ENCODE measurements at regions not wholly inside any gene's neighbourhood (a gene's known extent, or its start where the extent isn't known, plus 50 kb on each side); places are given as distances from the start of the nearest gene placed in this dataset.

- Histone ChIP-seq H3K27me3 (ENCODE audit: insufficient read depth in 3 of 3, low read length in 2 of 3) (no peaks in the 10 kb centered on the region), H3K27ac (no peak overlapping the region), H3K36me3 (ENCODE audit: insufficient read depth in 1 of 2, low read depth in 1 of 2) (no peaks in the 10 kb centered on the region), H3K4me3 (no peak overlapping the region), H3K4me1 (peaks cover 3% of the 10 kb centered on the region), H3K9me3 (no peaks in the 10 kb centered on the region)
- intact Hi-C loops (cut with DNase I) = no loop called here
- TF ChIP-seq, protein P1, sequence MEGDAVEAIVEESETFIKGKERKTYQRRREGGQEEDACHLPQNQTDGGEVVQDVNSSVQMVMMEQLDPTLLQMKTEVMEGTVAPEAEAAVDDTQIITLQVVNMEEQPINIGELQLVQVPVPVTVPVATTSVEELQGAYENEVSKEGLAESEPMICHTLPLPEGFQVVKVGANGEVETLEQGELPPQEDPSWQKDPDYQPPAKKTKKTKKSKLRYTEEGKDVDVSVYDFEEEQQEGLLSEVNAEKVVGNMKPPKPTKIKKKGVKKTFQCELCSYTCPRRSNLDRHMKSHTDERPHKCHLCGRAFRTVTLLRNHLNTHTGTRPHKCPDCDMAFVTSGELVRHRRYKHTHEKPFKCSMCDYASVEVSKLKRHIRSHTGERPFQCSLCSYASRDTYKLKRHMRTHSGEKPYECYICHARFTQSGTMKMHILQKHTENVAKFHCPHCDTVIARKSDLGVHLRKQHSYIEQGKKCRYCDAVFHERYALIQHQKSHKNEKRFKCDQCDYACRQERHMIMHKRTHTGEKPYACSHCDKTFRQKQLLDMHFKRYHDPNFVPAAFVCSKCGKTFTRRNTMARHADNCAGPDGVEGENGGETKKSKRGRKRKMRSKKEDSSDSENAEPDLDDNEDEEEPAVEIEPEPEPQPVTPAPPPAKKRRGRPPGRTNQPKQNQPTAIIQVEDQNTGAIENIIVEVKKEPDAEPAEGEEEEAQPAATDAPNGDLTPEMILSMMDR (IDR thresholded peaks at IDR 0.05) = no peak
- ATAC-seq (peak in 1 of 4 donors; percentile 22), DNase-seq (no peak)
- 78 to 79% (median 78%) methylated on average over 6 of the region's 6 CpGs for WGBS, 3 donors
Observed at GRCh38 chr2:217610401-217610814, 392.4 kb downstream of the TNS1 start.

- 85 to 92% (median 88%) methylated on average over 3 of the region's 3 CpGs for WGBS, 3 donors
- Histone ChIP-seq H3K27me3 (ENCODE audit: insufficient read depth in 3 of 3, low read length in 2 of 3) (no peaks in the 10 kb centered on the region), H3K4me1 (peaks cover 7% of the 10 kb centered on the region), H3K27ac (no peak overlapping the region), H3K36me3 (ENCODE audit: insufficient read depth in 1 of 2, low read depth in 1 of 2) (no peaks in the 10 kb centered on the region), H3K9me3 (no peaks in the 10 kb centered on the region), H3K4me3 (no peak overlapping the region)
- DNase-seq (no peak), ATAC-seq (no peak)
- TF ChIP-seq, protein P1 (IDR thresholded peaks at IDR 0.05) = no peak
- intact Hi-C loops (cut with DNase I) = no loop called here
Observed at GRCh38 chr2:217609952-217610351, 392.8 kb downstream of the TNS1 start.

GRCh38 chr2:217606296-217606695, 396.5 kb downstream of the TNS1 start:
- Histone ChIP-seq H3K27me3 (ENCODE audit: insufficient read depth in 3 of 3, low read length in 2 of 3) (no peaks in the 10 kb centered on the region), H3K4me1 (peaks cover 19% of the 10 kb centered on the region), H3K4me3 (no peak overlapping the region), H3K27ac (no peak overlapping the region), H3K36me3 (ENCODE audit: insufficient read depth in 1 of 2, low read depth in 1 of 2) (no peaks in the 10 kb centered on the region), H3K9me3 (no peaks in the 10 kb centered on the region)
- no peak for DNase-seq
- TF ChIP-seq, protein P1 (IDR thresholded peaks at IDR 0.05) = no peak
- 58 to 75% (median 72%) methylated on average over 1 of the region's 1 CpG for WGBS, 3 donors
- intact Hi-C loops (cut with DNase I) = no loop called here
- no peak for ATAC-seq

- Histone ChIP-seq H3K4me3 (no peak overlapping the region), H3K36me3 (ENCODE audit: insufficient read depth in 1 of 2, low read depth in 1 of 2) (no peaks in the 10 kb centered on the region), H3K27me3 (ENCODE audit: insufficient read depth in 3 of 3, low read length in 2 of 3) (no peaks in the 10 kb centered on the region), H3K4me1 (peaks cover 19% of the 10 kb centered on the region), H3K9me3 (no peaks in the 10 kb centered on the region), H3K27ac (peak overlapping the region; percentile 44)
- TF ChIP-seq, protein P1 (IDR thresholded peaks at IDR 0.05) = no peak
- intact Hi-C loops (cut with DNase I) = no loop called here
- ATAC-seq = peak; percentile 83 to 94 (median 88)
- 14 to 16% (median 16%) methylated on average over 9 of the region's 9 CpGs for WGBS, 3 donors
- DNase-seq = peak; percentile 22 to 72
Observed at GRCh38 chr2:217604527-217605194, 398.1 kb downstream of the TNS1 start.

GRCh38 chr2:217601601-217602000, 401.2 kb downstream of the TNS1 start:
- no peak for ATAC-seq
- Histone ChIP-seq H3K27ac (no peak overlapping the region), H3K4me3 (no peak overlapping the region), H3K27me3 (ENCODE audit: insufficient read depth in 3 of 3, low read length in 2 of 3) (no peaks in the 10 kb centered on the region), H3K9me3 (no peaks in the 10 kb centered on the region), H3K4me1 (peaks cover 19% of the 10 kb centered on the region), H3K36me3 (ENCODE audit: insufficient read depth in 1 of 2, low read depth in 1 of 2) (no peaks in the 10 kb centered on the region)
- WGBS, 3 donors = 83 to 84% (median 84%) methylated on average over 2 of the region's 2 CpGs
- no peak for DNase-seq
- TF ChIP-seq, protein P1 (IDR thresholded peaks at IDR 0.05) = no peak
- intact Hi-C loops (cut with DNase I) = no loop called here

Measured in psoas muscle (tissue), 7 donors.